SJCRH30 (cell line): ENCODE measurements at regions not wholly inside any gene's neighbourhood (a gene's known extent, or its start where the extent isn't known, plus 50 kb on each side); places are given as distances from the start of the nearest gene placed in this dataset.
"Not testable (repeated sequence)": the region's sequence is repeated elsewhere in the genome, so short reads cannot be mapped to it uniquely, and the experiment has no call there.

Experiments
- DNase-seq, 2 experiments: peaks; one replicate each; pipeline ENCODE4 v3.0.0-alpha.2; 2015 to 2020
- H3K27ac ChIP-seq: fragments of 250-450 bp; sonication (Bioruptor Pico); 2 replicates; pipeline ENCODE4 v1.5.1; 2020; ENCODE audit warnings: mild to moderate bottlenecking, moderate library complexity
- H3K27me3 ChIP-seq: fragments of 250-450 bp; sonication (Bioruptor Pico); 2 replicates; pipeline ENCODE4 v1.5.1; 2020; ENCODE audit warnings: mild to moderate bottlenecking, moderate library complexity
- H3K36me3 ChIP-seq: fragments of 250-450 bp; sonication (Bioruptor Pico); 2 replicates; pipeline ENCODE4 v1.5.1; 2020; ENCODE audit warnings: mild to moderate bottlenecking, moderate library complexity
- H3K4me1 ChIP-seq: fragments of 250-450 bp; sonication (Bioruptor Pico); 2 replicates; pipeline ENCODE4 v1.5.1; 2020; ENCODE audit warnings: mild to moderate bottlenecking, moderate library complexity
- H3K4me3 ChIP-seq: fragments of 250-450 bp; sonication (Bioruptor Pico); 2 replicates; pipeline ENCODE4 v1.5.1; 2020; ENCODE audit warnings: mild to moderate bottlenecking, moderate library complexity
- H3K9me3 ChIP-seq: fragments of 250-450 bp; sonication (Bioruptor Pico); replicated peaks from 2 replicates; pipeline ENCODE4 v1.5.1; 2020; ENCODE audit warnings: mild to moderate bottlenecking, moderate library complexity

DNA sequence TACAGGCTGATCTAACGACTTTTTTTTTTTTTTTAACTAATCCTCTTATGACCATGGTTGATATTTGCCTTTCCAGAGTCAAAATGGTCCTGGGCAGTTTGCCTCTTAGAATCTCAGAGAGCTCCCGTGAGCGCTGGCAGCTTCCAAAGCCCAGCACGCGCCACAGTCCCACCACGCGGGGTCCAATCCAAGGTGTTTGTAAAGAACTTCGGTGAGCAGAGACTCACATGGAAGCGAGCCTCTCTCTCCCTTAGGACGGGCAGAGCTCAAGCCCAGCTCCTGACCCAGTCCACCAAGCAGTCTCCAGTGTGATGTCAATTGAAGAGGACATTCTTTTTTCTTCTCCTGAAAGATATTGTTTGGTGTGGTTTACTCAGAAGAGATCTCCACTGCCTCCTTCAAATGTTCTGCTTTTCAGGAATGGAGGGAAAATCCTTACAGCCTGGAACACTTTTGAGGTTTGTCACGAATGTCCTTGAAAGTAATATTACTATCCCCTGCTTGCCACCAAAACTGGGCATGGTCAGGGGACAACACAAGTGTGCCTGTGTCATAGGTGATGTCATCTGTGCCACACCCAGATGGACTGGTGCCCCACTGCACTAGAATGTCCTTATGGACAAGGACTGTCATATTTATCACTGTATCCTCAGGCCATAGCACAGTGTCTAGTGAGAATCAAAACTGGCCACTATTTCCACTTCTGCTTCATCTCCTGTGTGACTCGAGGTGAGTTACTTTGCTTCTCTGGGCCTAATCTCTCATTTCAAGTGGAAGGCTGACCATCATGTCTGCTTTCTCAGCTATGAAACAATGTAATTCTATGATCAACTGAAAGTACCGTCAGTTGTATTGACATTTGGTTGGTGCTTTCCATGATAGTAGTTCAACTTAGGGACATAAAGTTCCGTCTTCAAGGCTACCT, 97.4 kb upstream of the EDEM3 start:
- Histone ChIP-seq H3K4me1 (no peaks in the 10 kb centered on the region), H3K27me3 (no peaks in the 10 kb centered on the region)

DNA sequence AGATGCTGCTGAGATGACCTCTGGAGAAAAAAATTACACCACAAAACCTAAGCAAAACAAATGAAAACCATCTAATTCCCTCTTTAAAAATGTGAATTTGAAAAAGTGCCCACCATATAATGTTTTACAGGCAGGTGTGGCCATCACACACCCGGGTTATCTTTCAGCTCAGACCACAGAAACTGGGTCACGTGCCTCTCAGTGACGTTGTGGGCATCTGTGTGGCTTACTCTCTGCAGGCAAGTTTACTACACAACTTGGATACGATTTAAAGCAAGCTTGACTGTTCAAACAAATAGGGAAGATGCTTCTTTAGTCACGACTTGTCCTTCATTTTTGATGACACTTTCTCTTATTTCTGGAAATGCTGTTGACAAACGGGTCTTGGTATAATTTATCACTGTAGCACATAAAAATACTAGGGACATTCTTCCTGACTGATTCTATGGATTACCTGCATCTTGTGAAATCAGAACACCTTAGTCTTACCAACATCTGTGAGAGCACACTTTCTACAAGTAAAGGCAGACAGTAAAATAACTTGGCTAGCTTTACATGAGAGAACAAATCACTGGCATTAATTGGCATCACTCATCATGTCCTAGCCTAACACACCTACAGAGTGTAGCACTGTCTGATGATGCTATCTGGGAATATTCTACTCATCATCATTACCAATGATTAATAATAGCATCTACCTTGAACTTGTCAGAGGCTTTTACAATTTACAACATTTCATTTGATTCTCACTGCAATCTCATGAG, 89.3 kb upstream of the EDEM3 start:
- peak in 1 of 2 experiments; percentile 36 for DNase-seq
- Histone ChIP-seq H3K36me3 (no peaks in the 10 kb centered on the region), H3K9me3 (no peaks in the 10 kb centered on the region), H3K27me3 (no peaks in the 10 kb centered on the region), H3K27ac (no peak overlapping the region), H3K4me1 (no peaks in the 10 kb centered on the region), H3K4me3 (no peak overlapping the region)

More for the DNA sequence above, 97.4 kb upstream of the EDEM3 start:
- Histone ChIP-seq H3K36me3 (no peaks in the 10 kb centered on the region), H3K4me3 (no peak overlapping the region), H3K27ac (no peak overlapping the region), H3K9me3 (no peaks in the 10 kb centered on the region)
- DNase-seq: no peak

DNA sequence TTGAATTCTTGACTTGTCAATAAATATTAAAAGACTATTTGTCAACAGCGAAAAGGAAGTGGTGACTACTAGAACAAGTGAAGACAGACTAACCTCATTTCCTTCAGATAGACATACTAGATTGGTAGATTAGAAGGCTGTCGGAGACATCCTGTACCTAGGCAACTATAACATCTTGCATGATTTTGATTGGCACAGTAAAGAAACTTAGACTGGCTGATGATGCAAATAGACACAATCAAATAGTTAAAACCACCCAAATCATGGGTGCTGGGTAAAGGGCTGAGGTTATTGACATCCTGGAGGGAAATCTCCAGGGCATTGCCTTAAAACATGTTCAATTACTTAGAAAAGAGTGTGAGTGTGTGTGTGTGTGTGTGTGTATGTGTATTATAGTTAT, 85.9 kb upstream of the EDEM3 start:
- Histone ChIP-seq H3K4me3 (no peak overlapping the region), H3K4me1 (no peaks in the 10 kb centered on the region), H3K36me3 (no peaks in the 10 kb centered on the region), H3K27ac (no peak overlapping the region), H3K27me3 (no peaks in the 10 kb centered on the region), H3K9me3 (no peaks in the 10 kb centered on the region)
- no peak for DNase-seq

DNA sequence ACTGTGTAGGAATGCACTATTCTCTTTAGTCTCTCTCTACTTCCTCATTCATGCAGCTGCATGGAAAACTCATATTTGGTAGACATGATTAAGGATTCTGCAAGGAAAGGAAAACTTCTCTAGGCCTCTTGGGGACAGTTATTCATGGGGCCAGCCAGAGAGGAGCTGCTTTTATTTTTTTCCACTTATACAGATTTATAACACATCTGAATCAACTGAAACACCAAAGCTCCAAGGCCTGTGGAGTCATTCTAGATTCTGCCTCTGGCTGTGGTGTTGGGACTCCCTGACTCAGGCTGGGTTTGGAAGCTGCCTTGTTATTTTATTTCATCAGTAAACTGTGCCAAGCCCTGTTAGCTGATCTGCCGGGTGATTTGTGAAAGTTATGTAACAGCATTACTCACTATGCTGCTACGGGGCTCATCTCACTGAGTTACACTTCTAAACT, 83.9 kb upstream of the EDEM3 start:
- no peaks in the 10 kb centered on the region for H3K36me3 ChIP-seq
- H3K27ac ChIP-seq: no peak overlapping the region
- no peaks in the 10 kb centered on the region for H3K27me3 ChIP-seq
- H3K4me1 ChIP-seq: no peaks in the 10 kb centered on the region
- H3K4me3 ChIP-seq: no peak overlapping the region
- no peaks in the 10 kb centered on the region for H3K9me3 ChIP-seq
- no peak for DNase-seq

DNA sequence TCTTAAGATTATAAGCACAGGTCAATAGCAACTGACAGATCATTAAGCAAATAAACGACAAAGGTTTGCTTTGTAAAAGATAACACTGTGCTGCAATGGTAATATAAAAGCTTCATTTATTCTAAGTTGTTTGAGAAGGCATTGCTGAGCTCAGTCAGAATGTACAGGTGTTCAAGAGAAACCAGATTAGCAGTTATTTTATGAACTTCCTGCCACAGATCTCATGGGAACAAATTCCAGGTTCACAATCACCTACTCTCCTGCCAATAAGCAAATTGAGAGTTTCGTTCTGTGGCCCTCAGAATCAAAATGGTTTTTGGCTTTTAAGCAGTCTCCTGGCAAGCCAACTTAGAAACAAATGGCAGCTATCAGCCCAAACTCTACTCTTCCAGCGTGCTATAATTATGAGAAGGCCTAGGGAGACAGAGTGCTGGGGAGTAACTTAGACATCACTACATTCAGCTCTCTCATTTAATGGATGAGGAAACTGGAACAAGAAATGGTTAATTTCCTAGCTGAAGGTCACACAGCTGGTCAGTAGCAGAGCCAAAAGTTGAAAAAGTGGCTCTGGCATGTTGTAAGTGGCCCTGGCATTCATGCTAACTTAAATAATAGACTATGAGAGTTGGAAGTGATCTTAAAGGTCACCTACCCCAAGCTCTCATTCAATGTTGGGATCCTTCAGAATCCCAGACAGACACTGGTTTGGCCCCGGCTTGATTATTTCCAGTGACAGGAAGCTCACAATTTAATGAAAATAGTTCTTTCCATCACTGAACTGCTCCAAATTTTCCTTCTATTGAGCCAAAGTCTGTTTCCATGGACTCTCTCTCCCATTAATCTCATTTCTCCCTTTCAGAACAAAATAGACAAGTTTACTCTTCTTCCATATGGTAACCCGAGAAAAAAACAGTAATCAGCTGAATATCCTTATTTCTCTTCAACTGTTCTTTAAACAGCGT, 82.6 kb upstream of the EDEM3 start:
- Histone ChIP-seq H3K9me3 (no peaks in the 10 kb centered on the region), H3K4me3 (no peak overlapping the region), H3K36me3 (no peaks in the 10 kb centered on the region), H3K27me3 (no peaks in the 10 kb centered on the region), H3K27ac (no peak overlapping the region), H3K4me1 (no peaks in the 10 kb centered on the region)
- DNase-seq: no peak

DNA sequence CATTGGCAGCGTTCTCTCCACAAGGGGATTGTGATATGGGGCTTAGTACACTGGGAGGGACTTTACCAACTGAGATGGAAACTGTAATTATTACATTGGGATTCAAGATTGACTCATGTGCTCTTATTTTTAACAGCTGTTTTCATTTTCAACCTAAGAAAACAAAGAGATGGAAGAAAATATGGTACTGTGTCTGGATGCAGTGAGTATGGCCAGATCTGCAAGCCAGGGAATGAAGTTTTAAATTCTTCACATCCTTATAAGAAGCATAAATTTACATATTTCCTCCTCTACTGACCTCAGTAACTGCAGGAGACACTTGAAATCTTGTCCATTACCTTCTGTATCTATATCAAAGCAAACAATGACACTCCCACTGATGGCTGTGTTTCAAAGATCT, 81.5 kb upstream of the EDEM3 start:
- Histone ChIP-seq H3K4me1 (no peaks in the 10 kb centered on the region), H3K36me3 (no peaks in the 10 kb centered on the region), H3K4me3 (no peak overlapping the region), H3K27me3 (no peaks in the 10 kb centered on the region), H3K9me3 (no peaks in the 10 kb centered on the region), H3K27ac (no peak overlapping the region)
- no peak for DNase-seq

DNA sequence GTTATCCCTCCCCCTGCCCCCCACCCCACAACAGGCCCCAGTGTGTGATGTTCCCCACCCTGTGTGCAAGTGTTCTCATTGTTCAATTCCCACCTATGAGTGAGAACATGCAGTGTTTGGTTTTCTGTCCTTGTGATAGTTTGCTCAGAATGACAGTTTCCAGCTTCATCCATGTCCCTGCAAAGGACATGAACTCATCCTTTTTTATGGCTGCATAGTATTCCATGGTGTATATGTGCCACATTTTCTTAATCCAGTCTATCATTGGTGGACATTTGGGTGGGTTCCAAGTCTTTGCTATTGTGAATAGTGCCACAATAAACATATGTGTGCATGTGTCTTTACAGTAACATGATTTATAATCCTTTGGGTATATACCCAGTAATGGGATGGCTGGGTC, 79.3 kb upstream of the EDEM3 start:
- DNase-seq, H3K27me3 ChIP-seq, H3K4me1 ChIP-seq, H3K9me3 ChIP-seq, H3K4me3 ChIP-seq, H3K27ac ChIP-seq, H3K36me3 ChIP-seq: not testable (repeated sequence)

DNA sequence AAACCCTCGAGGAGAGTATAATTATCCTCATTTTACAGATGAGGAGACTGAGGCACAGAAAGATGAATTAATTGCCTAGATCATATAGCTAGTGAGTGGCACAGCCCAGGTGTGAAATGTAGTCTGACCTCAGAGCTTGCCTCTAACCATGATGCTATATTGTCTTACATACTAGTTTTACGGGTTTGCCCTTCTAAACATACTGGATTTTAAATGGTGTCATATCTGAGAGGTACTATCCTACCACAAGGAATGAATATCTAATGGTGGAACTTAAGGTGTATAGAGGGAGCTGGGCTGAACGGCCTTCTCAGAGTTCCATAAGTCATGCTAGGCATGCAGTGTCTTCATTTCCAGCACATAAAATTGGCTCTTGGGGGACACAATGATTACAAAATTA, 77.9 kb upstream of the EDEM3 start:
- no peaks in the 10 kb centered on the region; the same call in 1 of the 2 replicates for H3K4me1 ChIP-seq
- no peak overlapping the region for H3K4me3 ChIP-seq
- no peaks in the 10 kb centered on the region for H3K36me3 ChIP-seq
- no peaks in the 10 kb centered on the region for H3K27me3 ChIP-seq
- H3K27ac ChIP-seq: no peak overlapping the region
- H3K9me3 ChIP-seq: no peaks in the 10 kb centered on the region
- DNase-seq: no peak

DNA sequence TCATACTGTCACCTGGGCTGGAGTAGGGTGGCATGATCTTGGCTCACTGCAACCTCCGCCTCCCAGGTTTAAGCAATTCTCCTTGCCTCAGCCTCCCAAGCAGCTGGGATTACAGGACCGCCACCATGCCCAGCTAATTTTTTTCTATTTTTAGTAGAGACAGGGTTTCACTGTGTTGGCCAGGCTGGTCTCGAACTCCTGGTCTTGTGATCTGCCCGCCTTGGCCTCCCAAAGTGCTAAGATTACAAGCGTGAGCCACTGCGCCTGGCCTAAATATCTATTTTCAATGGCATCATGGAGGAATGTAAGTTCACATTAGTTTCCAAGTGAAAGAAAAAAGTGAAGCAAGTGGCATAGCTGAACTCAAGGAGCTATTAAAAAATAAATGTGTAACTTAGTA, 74.8 kb upstream of the EDEM3 start:
- not testable (repeated sequence) for H3K27me3 ChIP-seq, H3K9me3 ChIP-seq, DNase-seq, H3K4me1 ChIP-seq, H3K27ac ChIP-seq, H3K4me3 ChIP-seq, H3K36me3 ChIP-seq

DNA sequence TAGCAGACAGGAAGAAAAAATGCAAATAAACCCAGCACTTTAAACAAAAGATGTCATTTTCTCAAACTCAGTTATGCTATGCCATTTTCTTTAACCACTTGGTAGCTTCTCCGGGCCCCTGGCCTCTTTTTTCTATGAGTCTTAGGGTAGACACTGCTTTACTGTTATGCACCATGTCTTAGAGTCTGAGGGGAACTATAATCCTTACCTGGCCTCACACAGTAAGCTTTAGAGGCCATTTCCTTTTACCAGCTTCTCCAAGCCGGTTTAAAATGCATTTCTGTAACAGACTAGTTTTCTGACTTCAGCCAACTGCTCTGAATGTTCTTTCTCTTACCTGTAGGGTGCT, 73.7 kb upstream of the EDEM3 start:
- DNase-seq: no peak
- no peaks in the 10 kb centered on the region for H3K9me3 ChIP-seq
- no peaks in the 10 kb centered on the region for H3K36me3 ChIP-seq
- no peak overlapping the region for H3K4me3 ChIP-seq
- H3K4me1 ChIP-seq: peaks cover under 1% of the 10 kb centered on the region; the same call in 1 of the 2 replicates
- no peaks in the 10 kb centered on the region for H3K27me3 ChIP-seq
- H3K27ac ChIP-seq: no peak overlapping the region

DNA sequence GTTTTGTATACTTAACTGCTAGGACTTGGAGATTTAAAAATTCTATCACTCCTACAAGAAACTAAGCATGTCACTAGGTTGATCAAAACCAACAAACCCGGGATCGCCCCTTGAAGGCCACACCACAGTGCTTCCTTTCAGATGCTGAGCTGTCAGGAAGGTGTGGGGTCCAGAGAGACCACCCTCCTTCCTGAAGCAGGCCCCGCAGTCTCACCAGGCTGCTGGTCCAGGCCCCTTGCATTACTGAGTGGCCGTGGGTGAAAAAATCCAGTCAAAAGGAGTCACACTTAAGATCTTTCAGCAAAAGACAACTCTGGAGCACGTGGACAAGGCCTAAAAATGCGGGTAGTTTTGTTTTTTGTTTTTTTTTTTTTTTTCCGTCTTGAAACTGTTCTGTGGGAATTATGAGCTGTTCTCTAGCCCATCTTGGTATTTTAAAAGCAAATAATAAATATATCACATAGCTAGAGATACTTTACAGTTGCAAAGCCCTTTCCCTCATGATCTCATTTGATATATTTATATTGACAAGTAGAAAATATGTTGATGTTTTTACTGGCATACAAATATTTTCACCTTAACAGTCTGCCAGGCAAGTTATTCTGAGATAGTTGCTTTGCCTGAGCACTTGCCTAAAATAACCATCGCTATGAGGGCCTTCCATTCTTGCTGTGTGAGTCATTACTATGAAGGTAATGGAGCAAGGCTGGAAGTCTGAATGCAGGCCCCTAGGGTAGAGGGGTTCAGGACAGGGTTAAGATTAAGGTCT, 73.1 kb upstream of the EDEM3 start:
- H3K4me3 ChIP-seq: no peak overlapping the region
- peak in 1 of 2 experiments; percentile 6 for DNase-seq
- H3K27ac ChIP-seq: no peak overlapping the region
- H3K9me3 ChIP-seq: no peaks in the 10 kb centered on the region
- no peaks in the 10 kb centered on the region for H3K27me3 ChIP-seq
- H3K36me3 ChIP-seq: no peaks in the 10 kb centered on the region
- H3K4me1 ChIP-seq: peaks cover 6% of the 10 kb centered on the region; the same call in 1 of the 2 replicates

DNA sequence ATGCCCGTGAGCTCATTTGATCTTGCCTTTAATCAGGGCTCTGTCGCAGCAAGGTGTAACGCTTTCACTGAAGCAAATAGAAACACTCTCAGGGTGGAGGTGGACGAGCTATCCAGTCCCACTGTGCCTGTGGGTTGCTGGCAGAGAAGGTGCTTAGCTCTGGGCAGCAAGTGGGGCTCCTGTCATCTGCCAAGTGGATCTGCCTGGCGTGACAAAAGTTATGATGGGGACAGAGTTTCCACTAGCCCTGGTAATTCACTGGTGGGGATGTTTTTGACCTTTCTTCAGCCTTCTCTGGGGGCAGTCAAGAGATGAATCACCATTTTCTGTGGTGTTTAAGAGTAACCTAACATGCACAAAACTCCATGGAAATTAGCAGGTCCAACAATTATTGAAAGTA, 71.3 kb upstream of the EDEM3 start:
- Histone ChIP-seq H3K4me3 (no peak overlapping the region), H3K36me3 (no peaks in the 10 kb centered on the region), H3K4me1 (peaks cover 16% of the 10 kb centered on the region), H3K9me3 (no peaks in the 10 kb centered on the region), H3K27me3 (no peaks in the 10 kb centered on the region), H3K27ac (no peak overlapping the region)
- no peak for DNase-seq

DNA sequence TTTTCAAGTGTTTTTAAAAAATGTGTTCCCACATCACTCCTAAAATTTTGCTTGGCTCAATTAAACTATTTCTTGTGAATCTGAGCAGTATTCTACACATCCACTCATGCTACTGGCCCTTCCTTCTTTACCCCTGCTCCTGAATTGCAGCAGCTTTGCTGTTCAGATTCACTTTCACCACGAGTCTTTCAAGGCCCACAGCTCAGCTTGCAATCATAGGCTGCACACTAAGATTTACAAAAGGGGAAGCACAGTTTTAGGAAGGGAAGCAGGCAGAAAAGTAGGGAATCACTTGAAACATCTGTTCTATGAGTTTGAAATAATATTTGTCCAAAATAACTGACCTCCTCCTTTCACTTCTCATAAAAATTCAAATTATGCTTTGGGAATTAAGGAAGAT, 70.9 kb upstream of the EDEM3 start:
- no peaks in the 10 kb centered on the region for H3K9me3 ChIP-seq
- H3K4me1 ChIP-seq: peaks cover 16% of the 10 kb centered on the region
- no peak overlapping the region for H3K27ac ChIP-seq
- no peak for DNase-seq
- no peaks in the 10 kb centered on the region for H3K27me3 ChIP-seq
- no peak overlapping the region for H3K4me3 ChIP-seq
- no peaks in the 10 kb centered on the region for H3K36me3 ChIP-seq

DNA sequence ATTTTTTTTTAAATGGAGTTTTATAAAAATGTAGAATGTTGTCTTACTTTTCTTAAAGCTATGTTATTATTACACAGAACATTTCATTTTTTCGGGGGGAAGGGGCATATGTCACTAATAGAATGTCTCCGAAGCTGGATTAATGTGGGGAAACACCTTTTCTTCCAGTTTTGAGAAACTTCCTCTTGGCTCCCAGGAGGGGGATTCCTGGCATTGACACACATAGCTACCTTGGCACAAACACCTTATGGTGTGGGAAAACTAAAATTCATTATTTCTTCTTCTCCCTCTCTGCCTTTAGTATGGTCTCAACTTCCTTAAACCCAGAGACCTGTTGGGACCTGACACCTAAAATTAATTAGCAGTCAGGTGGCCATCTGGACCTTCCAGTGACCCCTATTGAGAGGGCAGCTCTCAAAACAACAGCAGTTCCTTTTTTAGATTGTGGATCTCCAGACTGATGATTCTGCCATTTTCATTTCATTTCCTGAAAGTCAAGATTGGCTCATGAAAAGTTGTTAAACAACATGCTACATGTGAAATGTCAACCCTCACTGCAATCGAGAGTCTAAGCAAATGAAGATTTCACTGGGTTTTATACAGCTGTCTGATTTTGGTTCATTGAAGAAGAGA, 70.1 kb upstream of the EDEM3 start:
- no peak for DNase-seq
- Histone ChIP-seq H3K27me3 (no peaks in the 10 kb centered on the region), H3K36me3 (no peaks in the 10 kb centered on the region), H3K4me1 (peaks cover 16% of the 10 kb centered on the region), H3K9me3 (no peaks in the 10 kb centered on the region), H3K27ac (no peak overlapping the region), H3K4me3 (no peak overlapping the region)
